GM21390 (cell line): ENCODE measurements at regions not wholly inside any gene's neighbourhood (a gene's known extent, or its start where the extent isn't known, plus 50 kb on each side); places are given as distances from the start of the nearest gene placed in this dataset.

Source experiments
- ATAC-seq: cut with Tn5 transposase; IDR thresholded peaks from one replicate; pipeline ENCODE4 v1.9.1; 2021; ENCODE audit not compliant: unreplicated experiment

- ATAC-seq, result no peak
Measured at GRCh38 chr15:98187549-98187948, 227.0 kb downstream of the ARRDC4 start.

- ATAC-seq, result no peak
Measured at GRCh38 chr15:98190914-98191313, 230.4 kb downstream of the ARRDC4 start.

- ATAC-seq, result no peak
Measured at GRCh38 chr15:98195796-98196195, 235.3 kb downstream of the ARRDC4 start.

GRCh38 chr15:98196371-98196770 lies 235.9 kb downstream of the ARRDC4 start:
- ATAC-seq, result no peak

- ATAC-seq, result no peak
Measured at GRCh38 chr15:98202256-98202655, 241.8 kb downstream of the ARRDC4 start.

- ATAC-seq, result no peak
Measured at GRCh38 chr15:98203872-98204660, 243.6 kb downstream of the ARRDC4 start.

- no peak for ATAC-seq
Measured at GRCh38 chr15:98207928-98208327, 247.4 kb downstream of the ARRDC4 start.

GRCh38 chr15:98213346-98213979 lies 253.0 kb downstream of the ARRDC4 start:
- ATAC-seq, result no peak

- no peak for ATAC-seq
Measured at GRCh38 chr15:98216166-98216565, 255.7 kb downstream of the ARRDC4 start.

- ATAC-seq, result no peak
Measured at GRCh38 chr15:98217356-98217755, 256.9 kb downstream of the ARRDC4 start.

GRCh38 chr15:98221144-98221543 lies 260.6 kb downstream of the ARRDC4 start:
- ATAC-seq, result no peak

GRCh38 chr15:98221577-98221976 lies 261.1 kb downstream of the ARRDC4 start:
- no peak for ATAC-seq

- ATAC-seq, result no peak
Measured at GRCh38 chr15:98226149-98226548, 265.6 kb downstream of the ARRDC4 start.

GRCh38 chr15:98226578-98226977 lies 266.1 kb downstream of the ARRDC4 start:
- no peak for ATAC-seq

GRCh38 chr15:98228846-98229245 lies 268.3 kb downstream of the ARRDC4 start:
- ATAC-seq, result no peak

- ATAC-seq, result no peak
Measured at GRCh38 chr15:98230975-98231374, 270.5 kb downstream of the ARRDC4 start.

GRCh38 chr15:98231696-98232440 lies 271.4 kb downstream of the ARRDC4 start:
- no peak for ATAC-seq

- ATAC-seq, result no peak
Measured at GRCh38 chr15:98232761-98233160, 272.3 kb downstream of the ARRDC4 start.

GRCh38 chr15:98233873-98234272 lies 273.4 kb downstream of the ARRDC4 start:
- ATAC-seq, result no peak

GRCh38 chr15:98240303-98240702 lies 279.8 kb downstream of the ARRDC4 start:
- ATAC-seq, result no peak

GRCh38 chr15:98241032-98241554 lies 280.6 kb downstream of the ARRDC4 start:
- ATAC-seq, result no peak

- ATAC-seq, result no peak
Measured at GRCh38 chr15:98257290-98257689, 296.8 kb downstream of the ARRDC4 start.
